Ovary (tissue), 3 donors: ENCODE measurements at regions not wholly inside any gene's neighbourhood (a gene's known extent, or its start where the extent isn't known, plus 50 kb on each side); places are given as distances from the start of the nearest gene placed in this dataset.

Experiments
- CTCF ChIP-seq, 3 donors: fragments of 450-650 bp in 2 of 3; fragments of 200-600 bp in 1 of 3; IDR thresholded peaks; one replicate each; pipeline versions ENCODE4 v1.5.1 to v1.8.0; 2016 to 2022; ENCODE audit warnings: antibody characterized with exemption in 3 of 3, mild to moderate bottlenecking in 1 of 3
- EP300 ChIP-seq: sonication (generic); formaldehyde crosslinking; IDR thresholded peaks from one replicate; pipeline ENCODE4 v1.6.1; 2017; ENCODE audit warnings: antibody characterized with exemption
- donor health status: DM: no; HTN: no; CAD: no.

GRCh38 chr18:71233177-71233576, 944.3 kb downstream of the SOCS6 start:
- TF ChIP-seq EP300, result no peak
- TF ChIP-seq CTCF (IDR thresholded peaks at IDR 0.05), result no peak
